Heart left ventricle (tissue), 13 donors: ENCODE measurements at regions not wholly inside any gene's neighbourhood (a gene's known extent, or its start where the extent isn't known, plus 50 kb on each side); places are given as distances from the start of the nearest gene placed in this dataset.

ENCODE experiments used
- CTCF ChIP-seq, 12 donors: fragments of 200-600 bp; sonication (generic) in 4 of 12; IDR thresholded peaks; one replicate each; pipeline versions ENCODE4 v1.5.0 to v1.8.0; 2018 to 2022; ENCODE audit warnings: antibody characterized with exemption in 12 of 12, mild to moderate bottlenecking in 5 of 12
- POLR2A ChIP-seq, 2 donors: fragments of 450-650 bp; IDR thresholded peaks; one replicate each; pipeline ENCODE4 v1.6.1; 2017; ENCODE audit warnings: antibody characterized with exemption in 2 of 2, mild to moderate bottlenecking in 2 of 2, moderate library complexity in 2 of 2
- donor health status: ischemic (EF 13 %, LVEDD 7.1; RV severe dilation, severe dysfunction).
- donor health status: DM: no; HTN: yes; CAD: no.
- donor health status: DM: no; HTN: no; CAD: no.
- donor health status: ischemic (EF 25% LVEDD 6.9; RV normal size, moderate dysfunction).
- donor health status: ischemic (EF 25% LVEDD 5.7; RV mildly dilated, moderate dysfunction).
- donor health status: ischemic (EF 35%, LVEDD 5.7; RV mildly dilated, moderate dysfunction).
- donor health status: nonischemic (EF 11% LVEDD 7.7; RV severe dilation, severe dysfunction).
- donor health status: DM: yes; HTN: yes; CAD: no.
- donor health status: PGD.
- donor health status: ischemic (EF 29% LVEDD 5.4; RV normal size, mild dysfunction).
- donor health status: nonischemic (EF 23%, LVEDD 6.1; RV moderate dilation, normal function).

DNA sequence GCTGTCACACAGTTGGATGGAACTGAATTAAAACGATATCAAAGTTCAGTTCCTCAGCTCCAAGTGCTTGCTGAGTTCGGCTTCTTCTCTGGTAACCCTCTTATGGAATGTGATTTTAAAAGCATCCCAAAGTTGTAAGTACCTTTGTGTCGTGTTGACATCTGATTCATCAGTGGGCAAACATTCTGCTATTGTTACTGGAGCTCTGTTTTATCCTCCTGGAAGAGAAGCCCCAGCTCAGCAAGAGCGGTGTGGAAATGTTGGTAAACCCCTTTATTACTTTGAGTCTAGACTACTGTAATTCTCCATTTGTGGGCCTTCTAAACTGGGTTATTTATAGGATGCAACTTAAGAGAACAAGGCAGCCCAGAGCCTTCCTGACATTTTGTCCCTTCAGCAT, 699.3 kb upstream of the WWC1 start:
- no peak for TF ChIP-seq CTCF (IDR thresholded peaks at IDR 0.05)
- TF ChIP-seq POLR2A (IDR thresholded peaks at IDR 0.05): no peak
